Heart left ventricle (tissue), 13 donors: ENCODE measurements at regions not wholly inside any gene's neighbourhood (a gene's known extent, or its start where the extent isn't known, plus 50 kb on each side); places are given as distances from the start of the nearest gene placed in this dataset.

Experiments
- CTCF ChIP-seq, 12 donors: fragments of 200-600 bp; sonication (generic) in 4 of 12; IDR thresholded peaks; one replicate each; pipeline versions ENCODE4 v1.5.0 to v1.8.0; 2018 to 2022; ENCODE audit warnings: antibody characterized with exemption in 12 of 12, mild to moderate bottlenecking in 5 of 12
- POLR2A ChIP-seq, 2 donors: fragments of 450-650 bp; IDR thresholded peaks; one replicate each; pipeline ENCODE4 v1.6.1; 2017; ENCODE audit warnings: antibody characterized with exemption in 2 of 2, mild to moderate bottlenecking in 2 of 2, moderate library complexity in 2 of 2
- donor health status: ischemic (EF 13 %, LVEDD 7.1; RV severe dilation, severe dysfunction).
- donor health status: DM: no; HTN: yes; CAD: no.
- donor health status: DM: no; HTN: no; CAD: no.
- donor health status: ischemic (EF 25% LVEDD 6.9; RV normal size, moderate dysfunction).
- donor health status: ischemic (EF 25% LVEDD 5.7; RV mildly dilated, moderate dysfunction).
- donor health status: ischemic (EF 35%, LVEDD 5.7; RV mildly dilated, moderate dysfunction).
- donor health status: nonischemic (EF 11% LVEDD 7.7; RV severe dilation, severe dysfunction).
- donor health status: DM: yes; HTN: yes; CAD: no.
- donor health status: PGD.
- donor health status: ischemic (EF 29% LVEDD 5.4; RV normal size, mild dysfunction).
- donor health status: nonischemic (EF 23%, LVEDD 6.1; RV moderate dilation, normal function).

GRCh38 chr6:1470040-1470439 lies 80.7 kb downstream of the FOXF2 start:
- no peak for TF ChIP-seq CTCF (IDR thresholded peaks at IDR 0.05)
- no peak for TF ChIP-seq POLR2A (IDR thresholded peaks at IDR 0.05)
